Stimulated activated CD4-positive, alpha-beta T cell treated with anti-CD3 and anti-CD28 coated beads, Interleukin-12 subunit alpha, Interleukin-12 subunit beta, amount 100 ng/mL, for 4 hours (primary cell): ENCODE measurements at regions not wholly inside any gene's neighbourhood (a gene's known extent, or its start where the extent isn't known, plus 50 kb on each side); places are given as distances from the start of the nearest gene placed in this dataset.
"Not testable (repeated sequence)": the region's sequence is repeated elsewhere in the genome, so short reads cannot be mapped to it uniquely, and the experiment has no call there.

Source experiments
- DNase-seq: peaks from one replicate; pipeline ENCODE4 v3.0.0-alpha.2; 2020

DNA sequence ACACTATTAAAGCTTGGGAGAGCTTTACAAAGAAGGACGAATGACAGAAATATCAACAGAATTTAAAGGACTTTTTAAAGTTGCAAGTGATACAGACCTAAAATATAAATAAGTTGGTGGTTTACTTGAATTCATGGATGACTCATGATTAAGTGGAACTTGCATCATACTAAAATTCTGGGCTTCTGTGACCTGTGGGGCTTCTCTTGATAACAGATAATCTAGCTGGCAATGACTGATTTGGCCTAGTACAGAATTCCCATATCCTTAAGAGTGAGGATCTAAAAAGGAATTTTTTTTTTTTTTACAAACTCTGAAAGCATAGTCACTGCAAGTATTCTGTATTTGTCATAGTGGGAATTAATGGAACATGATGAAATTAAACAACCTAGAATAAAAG lies 543.7 kb upstream of the SGCD start:
- no peak for DNase-seq

- no peak for DNase-seq
Observed at GRCh38 chr5:155783791-155784190, 543.2 kb upstream of the SGCD start.

DNA sequence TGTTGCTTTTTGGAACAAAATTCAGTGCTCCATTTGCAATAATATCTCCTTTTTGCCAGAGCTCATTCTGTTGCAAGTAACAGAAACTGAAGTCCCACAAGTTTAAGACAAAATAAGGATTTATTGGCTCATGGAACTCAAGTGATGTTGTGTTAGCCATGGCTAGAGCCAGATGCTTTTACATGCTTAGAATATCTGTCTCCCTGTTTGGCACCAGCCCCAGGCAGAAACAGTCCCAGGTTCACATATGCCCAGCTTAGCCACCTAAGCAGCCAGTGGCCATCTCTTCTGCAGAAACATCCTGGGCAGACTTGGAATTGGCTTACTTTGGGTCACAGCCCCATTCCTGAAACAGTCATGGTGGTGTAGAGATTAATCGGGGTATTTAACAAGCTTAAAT lies 540.9 kb upstream of the SGCD start:
- no peak for DNase-seq

- no peak for DNase-seq
Observed at GRCh38 chr5:155792873-155793272, 534.1 kb upstream of the SGCD start.

- DNase-seq: no peak
Observed at GRCh38 chr5:155794795-155795194, 532.2 kb upstream of the SGCD start.

GRCh38 chr5:155799308-155799707 lies 527.7 kb upstream of the SGCD start:
- DNase-seq: no peak

GRCh38 chr5:155807884-155808576 lies 518.9 kb upstream of the SGCD start:
- no peak for DNase-seq

GRCh38 chr5:155815248-155815647 lies 511.7 kb upstream of the SGCD start:
- DNase-seq: no peak

GRCh38 chr5:155822177-155822576 lies 504.8 kb upstream of the SGCD start:
- no peak for DNase-seq

GRCh38 chr5:155826611-155827507 lies 500.1 kb upstream of the SGCD start:
- no peak for DNase-seq

- DNase-seq: not testable (repeated sequence)
Observed at GRCh38 chr5:155827508-155827815, 499.5 kb upstream of the SGCD start.

GRCh38 chr5:155827949-155828348 lies 499.0 kb upstream of the SGCD start:
- DNase-seq: no peak

- no peak for DNase-seq
Observed at GRCh38 chr5:155831491-155831890, 495.5 kb upstream of the SGCD start.

DNA sequence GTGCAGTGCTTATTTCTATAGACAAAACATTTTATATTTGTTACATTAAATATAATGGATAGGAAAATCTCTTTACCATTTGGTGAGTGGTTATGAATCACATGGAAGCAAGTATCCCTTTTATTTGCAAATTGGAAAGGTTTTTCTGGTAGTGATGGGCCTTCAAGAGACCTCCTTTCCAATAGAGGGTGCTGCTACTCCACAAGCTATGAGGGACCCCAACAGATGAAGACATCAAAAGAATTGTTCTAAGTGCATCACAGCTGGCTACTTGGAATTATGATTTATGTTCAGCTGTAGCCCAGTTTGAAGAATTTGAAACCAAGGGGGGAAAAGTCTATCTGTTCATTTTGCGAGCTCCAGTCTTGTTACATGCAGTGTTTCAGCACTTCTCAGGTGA lies 493.7 kb upstream of the SGCD start:
- DNase-seq: no peak

- no peak for DNase-seq
Observed at GRCh38 chr5:155834271-155834975, 492.5 kb upstream of the SGCD start.

DNA sequence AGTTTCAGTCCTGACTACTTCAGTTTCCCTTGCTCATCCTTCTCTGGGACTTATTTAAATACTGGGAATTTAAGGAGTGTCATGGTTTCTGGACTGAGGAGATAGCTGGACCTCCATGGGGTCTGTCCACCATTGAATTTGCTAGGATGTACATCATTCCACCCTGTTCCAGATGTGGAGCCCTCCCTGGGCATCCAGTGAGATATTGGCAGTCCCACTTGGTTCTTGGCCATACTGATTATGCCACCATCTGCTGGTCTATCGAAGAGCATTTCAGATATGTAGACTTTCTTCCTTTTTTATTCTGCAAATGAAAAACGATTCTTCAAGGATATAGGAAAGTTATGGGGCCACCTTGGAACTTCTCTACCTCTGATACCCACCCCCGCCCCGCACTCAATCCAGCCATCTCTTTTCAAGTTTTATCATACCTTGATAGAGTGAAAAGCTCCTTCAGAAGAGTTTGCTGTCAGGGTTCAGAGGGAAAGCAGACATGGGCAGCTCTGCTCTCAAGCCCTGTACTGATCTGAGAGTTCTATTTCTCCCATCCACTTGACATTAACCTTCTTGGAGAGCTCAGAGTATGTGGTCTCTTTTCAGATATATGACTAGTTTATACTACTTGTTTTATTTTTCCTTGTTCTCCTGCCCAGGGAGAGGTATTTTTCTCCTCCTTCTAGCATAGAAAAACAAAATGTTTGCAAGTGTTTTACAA lies 490.7 kb upstream of the SGCD start:
- no peak for DNase-seq

DNA sequence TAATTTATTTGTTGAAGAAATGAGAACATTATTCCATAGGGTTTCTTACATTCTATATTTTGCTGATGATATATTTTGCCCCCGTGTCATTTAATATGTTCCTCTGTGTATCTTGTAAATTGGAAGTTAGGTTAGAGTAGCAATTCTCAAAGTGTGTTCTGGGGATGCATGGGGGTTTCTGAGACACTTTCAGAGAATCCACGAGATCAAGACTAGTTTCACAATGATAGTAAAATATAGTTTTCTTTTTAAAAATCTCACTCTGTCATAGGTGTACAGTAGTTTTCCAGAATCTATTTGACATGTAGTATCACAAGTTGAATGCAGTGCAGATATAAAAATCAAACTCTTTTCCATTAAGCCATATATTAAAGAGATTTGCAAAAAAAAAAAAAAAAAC lies 488.6 kb upstream of the SGCD start:
- DNase-seq: no peak

GRCh38 chr5:155839251-155840037 lies 487.5 kb upstream of the SGCD start:
- DNase-seq: no peak

GRCh38 chr5:155844542-155844941 lies 482.4 kb upstream of the SGCD start:
- no peak for DNase-seq

GRCh38 chr5:155850370-155850769 lies 476.6 kb upstream of the SGCD start:
- DNase-seq: no peak

- no peak for DNase-seq
Observed at GRCh38 chr5:155866971-155867370, 460.0 kb upstream of the SGCD start.

GRCh38 chr5:155867522-155868088 lies 459.4 kb upstream of the SGCD start:
- DNase-seq: no peak
